ENCODE measurements at regions not wholly inside any gene's neighbourhood (a gene's known extent, or its start where the extent isn't known, plus 50 kb on each side); places are given as distances from the start of the nearest gene placed in this dataset.

DNA sequence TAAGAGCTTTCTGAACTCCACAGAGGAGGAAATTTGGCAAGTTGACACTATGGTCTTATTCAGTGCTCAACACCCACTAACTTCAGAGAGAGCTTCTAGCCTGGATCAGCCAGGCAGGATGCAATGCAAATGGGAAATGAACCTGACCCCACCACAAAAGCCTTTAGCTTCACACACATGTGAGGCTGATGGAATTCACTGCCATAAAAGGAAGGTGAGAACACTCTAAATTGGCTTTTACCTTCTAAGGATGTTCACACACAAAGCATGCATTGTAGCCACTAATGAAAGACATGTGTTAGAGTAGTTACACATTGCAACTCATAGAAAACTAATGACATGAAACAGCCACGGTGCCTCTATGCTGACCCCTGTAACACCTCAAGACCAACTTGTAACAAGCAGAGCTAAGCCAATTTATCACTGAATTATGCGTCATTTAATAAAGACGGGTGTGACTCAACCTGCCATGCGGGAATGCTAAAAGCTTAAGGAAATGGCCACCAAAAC is 262.1 kb downstream of the HACE1 start:
- ATAC-seq (no peak), FAIRE-seq (no peak), DNase-seq (ENCODE audit: extremely low read depth in 1 of 4, low spot score in 3 of 4) (no peak)
- ChIA-PET CTCF (ENCODE audit: low intra/inter-chr PET ratio) (no interaction called here), POLR2A (no interaction called here)
- 3% methylated on average over 4 of the region's 4 CpGs for WGBS (ENCODE audit: insufficient coverage, low coverage, missing lambda C conversion rate)
- Histone ChIP-seq H3K27me3 (ENCODE audit: control insufficient read depth in 2 of 2, insufficient read depth in 2 of 2, low read length in 2 of 2) (no peaks in the 10 kb centered on the region), H4K20me1 (replicated peaks; ENCODE audit: control insufficient read depth, insufficient read depth, low read length) (no peaks in the 10 kb centered on the region), H3K36me3 (ENCODE audit: control insufficient read depth, insufficient read depth, low read length) (no peaks in the 10 kb centered on the region), H3K4me3 (no peak overlapping the region), H3K9me3 (replicated peaks; ENCODE audit: control insufficient read depth, insufficient read depth, low read depth, low read length) (no peaks in the 10 kb centered on the region), H3K4me2 (ENCODE audit: insufficient read depth, low read length) (no peak overlapping the region), H3K27ac (ENCODE audit: extremely low read depth, low read depth, low read length) (no peak overlapping the region), H2AFZ (ENCODE audit: low read depth, low read length) (no peak overlapping the region), H3K79me2 (ENCODE audit: control insufficient read depth, insufficient read depth, low read length) (no peaks in the 10 kb centered on the region), H3K4me1 (replicated peaks in 1 of 2; ENCODE audit: control insufficient read depth in 2 of 2, insufficient read depth in 2 of 2, low read length in 2 of 2) (no peaks in the 10 kb centered on the region), H3K9me1 (ENCODE audit: control insufficient read depth, insufficient read depth, low read length) (no peaks in the 10 kb centered on the region), H3K9ac (ENCODE audit: insufficient read depth in 1 of 2, low read depth in 2 of 2, low read length in 2 of 2) (no peak overlapping the region)
- intact Hi-C loops (cut with micrococcal nuclease) (no loop called here), in situ Hi-C loops (cut with MboI) (no loop called here)
- BruUV-seq (replicated peaks), result no TSS peak
- TF ChIP-seq SNIP1 (IDR thresholded peaks at IDR 0.05; ENCODE audit: low read depth) (no peak), RBM34 (IDR thresholded peaks at IDR 0.05; ENCODE audit: borderline replicate concordance, insufficient read depth, low read length) (no peak), EWSR1 (IDR thresholded peaks at IDR 0.05; ENCODE audit: borderline replicate concordance, low read depth, partially characterized antibody) (no peak), MBD2 (IDR thresholded peaks at IDR 0.05; ENCODE audit: borderline replicate concordance, low read depth) (no peak), ZNF668 (CRISPR knock-in tag; IDR thresholded peaks at IDR 0.05) (no peak), CHD4 (IDR thresholded peaks at IDR 0.05; ENCODE audit: insufficient read depth, insufficient replicate concordance, low read depth, low read length, poor library complexity, severe bottlenecking) (no peak), JUNB (CRISPR knock-in tag; conservative IDR thresholded peaks at IDR 0.05) (no peak), BACH1 (tag; IDR thresholded peaks at IDR 0.05) (no peak)
- TF ChIP-seq, protein P1, sequence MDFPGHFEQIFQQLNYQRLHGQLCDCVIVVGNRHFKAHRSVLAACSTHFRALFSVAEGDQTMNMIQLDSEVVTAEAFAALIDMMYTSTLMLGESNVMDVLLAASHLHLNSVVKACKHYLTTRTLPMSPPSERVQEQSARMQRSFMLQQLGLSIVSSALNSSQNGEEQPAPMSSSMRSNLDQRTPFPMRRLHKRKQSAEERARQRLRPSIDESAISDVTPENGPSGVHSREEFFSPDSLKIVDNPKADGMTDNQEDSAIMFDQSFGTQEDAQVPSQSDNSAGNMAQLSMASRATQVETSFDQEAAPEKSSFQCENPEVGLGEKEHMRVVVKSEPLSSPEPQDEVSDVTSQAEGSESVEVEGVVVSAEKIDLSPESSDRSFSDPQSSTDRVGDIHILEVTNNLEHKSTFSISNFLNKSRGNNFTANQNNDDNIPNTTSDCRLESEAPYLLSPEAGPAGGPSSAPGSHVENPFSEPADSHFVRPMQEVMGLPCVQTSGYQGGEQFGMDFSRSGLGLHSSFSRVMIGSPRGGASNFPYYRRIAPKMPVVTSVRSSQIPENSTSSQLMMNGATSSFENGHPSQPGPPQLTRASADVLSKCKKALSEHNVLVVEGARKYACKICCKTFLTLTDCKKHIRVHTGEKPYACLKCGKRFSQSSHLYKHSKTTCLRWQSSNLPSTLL (IDR thresholded peaks at IDR 0.05), result no peak
- TF ChIP-seq, protein P2, sequence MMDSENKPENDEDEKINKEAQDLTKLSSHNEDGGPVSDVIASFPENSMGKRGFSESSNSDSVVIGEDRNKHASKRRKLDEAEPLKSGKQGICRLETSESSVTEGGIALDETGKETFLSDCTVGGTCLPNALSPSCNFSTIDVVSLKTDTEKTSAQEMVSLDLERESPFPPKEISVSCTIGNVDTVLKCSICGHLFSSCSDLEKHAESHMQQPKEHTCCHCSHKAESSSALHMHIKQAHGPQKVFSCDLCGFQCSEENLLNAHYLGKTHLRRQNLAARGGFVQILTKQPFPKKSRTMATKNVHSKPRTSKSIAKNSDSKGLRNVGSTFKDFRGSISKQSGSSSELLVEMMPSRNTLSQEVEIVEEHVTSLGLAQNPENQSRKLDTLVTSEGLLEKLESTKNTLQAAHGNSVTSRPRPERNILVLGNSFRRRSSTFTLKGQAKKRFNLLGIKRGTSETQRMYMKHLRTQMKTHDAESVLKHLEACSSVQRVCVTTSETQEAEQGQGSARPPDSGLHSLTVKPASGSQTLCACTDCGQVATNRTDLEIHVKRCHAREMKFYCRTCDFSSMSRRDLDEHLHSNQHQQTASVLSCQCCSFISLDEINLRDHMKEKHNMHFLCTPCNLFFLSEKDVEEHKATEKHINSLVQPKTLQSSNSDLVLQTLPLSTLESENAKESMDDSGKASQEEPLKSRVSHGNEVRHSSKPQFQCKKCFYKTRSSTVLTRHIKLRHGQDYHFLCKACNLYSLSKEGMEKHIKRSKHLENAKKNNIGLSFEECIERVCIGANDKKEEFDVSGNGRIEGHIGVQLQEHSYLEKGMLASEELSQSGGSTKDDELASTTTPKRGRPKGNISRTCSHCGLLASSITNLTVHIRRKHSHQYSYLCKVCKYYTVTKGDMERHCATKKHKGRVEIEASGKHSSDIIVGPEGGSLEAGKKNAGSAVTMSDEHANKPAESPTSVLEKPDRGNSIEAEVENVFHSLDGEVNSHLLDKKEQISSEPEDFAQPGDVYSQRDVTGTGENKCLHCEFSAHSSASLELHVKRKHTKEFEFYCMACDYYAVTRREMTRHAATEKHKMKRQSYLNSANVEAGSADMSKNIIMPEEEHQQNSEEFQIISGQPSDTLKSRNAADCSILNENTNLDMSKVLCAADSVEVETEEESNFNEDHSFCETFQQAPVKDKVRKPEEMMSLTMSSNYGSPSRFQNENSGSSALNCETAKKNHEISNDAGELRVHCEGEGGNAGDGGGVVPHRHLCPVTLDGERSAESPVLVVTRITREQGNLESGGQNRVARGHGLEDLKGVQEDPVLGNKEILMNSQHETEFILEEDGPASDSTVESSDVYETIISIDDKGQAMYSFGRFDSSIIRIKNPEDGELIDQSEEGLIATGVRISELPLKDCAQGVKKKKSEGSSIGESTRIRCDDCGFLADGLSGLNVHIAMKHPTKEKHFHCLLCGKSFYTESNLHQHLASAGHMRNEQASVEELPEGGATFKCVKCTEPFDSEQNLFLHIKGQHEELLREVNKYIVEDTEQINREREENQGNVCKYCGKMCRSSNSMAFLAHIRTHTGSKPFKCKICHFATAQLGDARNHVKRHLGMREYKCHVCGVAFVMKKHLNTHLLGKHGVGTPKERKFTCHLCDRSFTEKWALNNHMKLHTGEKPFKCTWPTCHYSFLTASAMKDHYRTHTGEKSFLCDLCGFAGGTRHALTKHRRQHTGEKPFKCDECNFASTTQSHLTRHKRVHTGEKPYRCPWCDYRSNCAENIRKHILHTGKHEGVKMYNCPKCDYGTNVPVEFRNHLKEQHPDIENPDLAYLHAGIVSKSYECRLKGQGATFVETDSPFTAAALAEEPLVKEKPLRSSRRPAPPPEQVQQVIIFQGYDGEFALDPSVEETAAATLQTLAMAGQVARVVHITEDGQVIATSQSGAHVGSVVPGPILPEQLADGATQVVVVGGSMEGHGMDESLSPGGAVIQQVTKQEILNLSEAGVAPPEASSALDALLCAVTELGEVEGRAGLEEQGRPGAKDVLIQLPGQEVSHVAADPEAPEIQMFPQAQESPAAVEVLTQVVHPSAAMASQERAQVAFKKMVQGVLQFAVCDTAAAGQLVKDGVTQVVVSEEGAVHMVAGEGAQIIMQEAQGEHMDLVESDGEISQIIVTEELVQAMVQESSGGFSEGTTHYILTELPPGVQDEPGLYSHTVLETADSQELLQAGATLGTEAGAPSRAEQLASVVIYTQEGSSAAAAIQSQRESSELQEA (IDR thresholded peaks at IDR 0.05; ENCODE audit: low read depth), result no peak
- TF ChIP-seq, protein P3, sequence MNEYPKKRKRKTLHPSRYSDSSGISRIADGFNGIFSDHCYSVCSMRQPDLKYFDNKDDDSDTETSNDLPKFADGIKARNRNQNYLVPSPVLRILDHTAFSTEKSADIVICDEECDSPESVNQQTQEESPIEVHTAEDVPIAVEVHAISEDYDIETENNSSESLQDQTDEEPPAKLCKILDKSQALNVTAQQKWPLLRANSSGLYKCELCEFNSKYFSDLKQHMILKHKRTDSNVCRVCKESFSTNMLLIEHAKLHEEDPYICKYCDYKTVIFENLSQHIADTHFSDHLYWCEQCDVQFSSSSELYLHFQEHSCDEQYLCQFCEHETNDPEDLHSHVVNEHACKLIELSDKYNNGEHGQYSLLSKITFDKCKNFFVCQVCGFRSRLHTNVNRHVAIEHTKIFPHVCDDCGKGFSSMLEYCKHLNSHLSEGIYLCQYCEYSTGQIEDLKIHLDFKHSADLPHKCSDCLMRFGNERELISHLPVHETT (CRISPR knock-in tag; conservative IDR thresholded peaks at IDR 0.05 in 1 of 2, IDR thresholded peaks at IDR 0.05 in 1 of 2), result no peak
